GM12865 (cell line): ENCODE measurements at regions not wholly inside any gene's neighbourhood (a gene's known extent, or its start where the extent isn't known, plus 50 kb on each side); places are given as distances from the start of the nearest gene placed in this dataset.

Experiments used
- DNase-seq: peaks from one replicate; pipeline ENCODE4 v3.0.0; 2010; ENCODE audit warnings: low read depth
- H3K4me3 ChIP-seq: 2 replicates; pipeline ENCODE4 v1.5.1; 2011; ENCODE audit warnings: mild to moderate bottlenecking, low read depth, low read length, control low read depth
- TF ChIP-seq, protein P1 (sequence below): IDR thresholded peaks from 2 replicates; pipeline ENCODE4 v1.5.1; 2011; ENCODE audit warnings: low read length, control low read depth, low read depth, inconsistent platforms; ENCODE audit not compliant: insufficient read depth; ENCODE audit errors: missing control alignments

DNA sequence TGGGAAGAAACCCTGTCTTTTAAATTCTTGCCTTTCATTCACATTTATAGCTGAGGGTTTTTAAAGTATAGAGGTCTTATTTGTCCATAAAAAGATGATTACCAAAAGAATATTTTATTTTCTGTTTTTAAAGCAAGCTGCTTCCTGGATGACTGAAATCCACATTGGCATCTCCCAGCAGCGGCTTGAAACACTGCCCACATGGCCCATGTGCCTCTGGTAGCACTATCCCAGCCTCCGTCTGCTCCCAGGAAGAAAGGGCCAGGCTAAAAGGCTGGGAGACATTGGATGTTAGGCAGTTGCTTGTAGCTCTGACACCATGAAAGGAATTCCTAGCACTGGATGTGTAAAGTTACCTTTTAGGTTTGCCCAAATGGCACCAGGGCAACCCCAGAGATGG is 169.9 kb upstream of the CACNA1E start:
- TF ChIP-seq, protein P1, sequence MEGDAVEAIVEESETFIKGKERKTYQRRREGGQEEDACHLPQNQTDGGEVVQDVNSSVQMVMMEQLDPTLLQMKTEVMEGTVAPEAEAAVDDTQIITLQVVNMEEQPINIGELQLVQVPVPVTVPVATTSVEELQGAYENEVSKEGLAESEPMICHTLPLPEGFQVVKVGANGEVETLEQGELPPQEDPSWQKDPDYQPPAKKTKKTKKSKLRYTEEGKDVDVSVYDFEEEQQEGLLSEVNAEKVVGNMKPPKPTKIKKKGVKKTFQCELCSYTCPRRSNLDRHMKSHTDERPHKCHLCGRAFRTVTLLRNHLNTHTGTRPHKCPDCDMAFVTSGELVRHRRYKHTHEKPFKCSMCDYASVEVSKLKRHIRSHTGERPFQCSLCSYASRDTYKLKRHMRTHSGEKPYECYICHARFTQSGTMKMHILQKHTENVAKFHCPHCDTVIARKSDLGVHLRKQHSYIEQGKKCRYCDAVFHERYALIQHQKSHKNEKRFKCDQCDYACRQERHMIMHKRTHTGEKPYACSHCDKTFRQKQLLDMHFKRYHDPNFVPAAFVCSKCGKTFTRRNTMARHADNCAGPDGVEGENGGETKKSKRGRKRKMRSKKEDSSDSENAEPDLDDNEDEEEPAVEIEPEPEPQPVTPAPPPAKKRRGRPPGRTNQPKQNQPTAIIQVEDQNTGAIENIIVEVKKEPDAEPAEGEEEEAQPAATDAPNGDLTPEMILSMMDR, result no peak
- H3K4me3 ChIP-seq, result no peak overlapping the region
- DNase-seq, result no peak

DNA sequence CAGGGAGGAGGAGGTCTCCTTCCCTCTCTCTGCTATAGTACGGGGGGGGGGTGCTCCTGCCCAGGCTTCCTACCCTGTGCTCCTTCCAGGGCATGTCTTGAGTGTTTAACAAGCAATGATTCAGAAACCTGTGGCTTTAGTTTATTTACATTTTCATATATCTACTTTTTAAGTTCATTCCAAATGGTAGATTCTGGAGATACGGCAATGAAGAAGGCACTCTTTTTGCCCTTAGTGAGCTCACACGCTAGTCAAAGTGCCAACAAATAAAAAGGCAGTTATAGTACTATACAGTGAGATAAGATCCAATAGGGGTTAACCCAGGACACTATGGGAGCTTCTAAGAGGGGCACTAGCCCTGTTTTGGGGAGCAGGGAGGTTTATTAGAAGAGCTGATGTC is 169.3 kb upstream of the CACNA1E start:
- no peak for DNase-seq
- TF ChIP-seq, protein P1, result no peak
- no peak overlapping the region for H3K4me3 ChIP-seq

GRCh38 chr1:181314959-181315358 is 168.4 kb upstream of the CACNA1E start:
- DNase-seq, result no peak
- no peak overlapping the region for H3K4me3 ChIP-seq
- TF ChIP-seq, protein P1, result no peak

DNA sequence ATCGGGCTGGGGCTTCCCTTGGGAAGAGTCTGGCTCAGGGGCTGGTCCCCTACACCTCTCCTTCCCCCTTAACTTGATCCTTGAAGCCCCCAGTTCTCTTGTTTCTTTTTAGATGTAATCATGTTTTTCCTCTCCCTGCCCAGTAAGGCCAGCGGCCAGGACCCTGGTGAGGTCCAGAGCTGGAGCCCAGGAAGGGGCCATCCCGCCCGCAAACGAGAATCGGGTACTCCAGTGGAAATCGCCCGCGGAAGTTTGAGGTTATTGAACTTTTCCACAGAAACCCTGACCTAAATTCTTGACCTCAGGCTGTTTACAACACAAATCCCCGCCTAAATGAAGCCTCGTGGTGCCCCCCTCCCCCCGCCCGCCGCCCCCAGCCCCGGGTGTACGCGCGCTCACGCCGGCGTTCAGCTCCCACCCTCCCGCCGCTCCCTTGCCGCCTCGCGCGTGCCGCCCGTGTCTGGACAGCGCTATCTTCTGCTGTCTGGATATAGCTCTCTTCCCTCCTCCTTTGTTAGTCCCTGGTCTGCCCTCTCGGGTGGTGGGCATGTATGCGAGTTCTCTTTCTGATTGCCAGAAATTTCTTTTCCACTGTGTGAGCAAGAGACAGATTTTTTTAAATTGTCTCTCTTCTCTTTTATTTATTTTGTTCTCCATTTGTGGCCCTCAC is 165.9 kb upstream of the CACNA1E start:
- no peak for DNase-seq
- H3K4me3 ChIP-seq, result no peak overlapping the region
- TF ChIP-seq, protein P1, result no peak

GRCh38 chr1:181318022-181318857 is 165.1 kb upstream of the CACNA1E start:
- TF ChIP-seq, protein P1, result no peak
- no peak overlapping the region for H3K4me3 ChIP-seq
- DNase-seq, result no peak

- TF ChIP-seq, protein P1, result no peak
- H3K4me3 ChIP-seq, result no peak overlapping the region
Observed at GRCh38 chr1:181318858-181319235, 164.5 kb upstream of the CACNA1E start.

More at GRCh38 chr1:181318858-181319235, 164.5 kb upstream of the CACNA1E start:
- DNase-seq, result no peak
